Thymus (tissue), 11 donors: ENCODE measurements at regions not wholly inside any gene's neighbourhood (a gene's known extent, or its start where the extent isn't known, plus 50 kb on each side); places are given as distances from the start of the nearest gene placed in this dataset.

Source experiments
- DNase-seq, 9 donors: peaks; one replicate each; pipeline ENCODE4 v3.0.0-alpha.2; 2013; ENCODE audit warnings: low spot score in 9 of 9, low read depth in 6 of 9, missing footprints in 1 of 9
- H3K27ac ChIP-seq, 2 donors: one replicate each; pipeline ENCODE4 v1.5.1; 2013; ENCODE audit warnings: control low read depth in 1 of 2, low read depth in 1 of 2, low read length in 1 of 2, mild to moderate bottlenecking in 1 of 2, moderate library complexity in 1 of 2
- H3K27me3 ChIP-seq, 2 donors: one replicate each; pipeline ENCODE4 v1.5.1; 2013; ENCODE audit warnings: low read length in 1 of 2; ENCODE audit not compliant: control insufficient read depth in 2 of 2, insufficient read depth in 1 of 2
- H3K36me3 ChIP-seq, 2 donors: one replicate each; pipeline ENCODE4 v1.5.1; 2013; ENCODE audit warnings: low read length in 1 of 2, mild to moderate bottlenecking in 1 of 2, moderate library complexity in 1 of 2; ENCODE audit not compliant: control insufficient read depth in 2 of 2, insufficient read depth in 2 of 2
- H3K4me1 ChIP-seq, 2 donors: one replicate each; pipeline ENCODE4 v1.5.1; 2013; ENCODE audit warnings: low read length in 2 of 2; ENCODE audit not compliant: control insufficient read depth in 2 of 2, insufficient read depth in 2 of 2
- H3K4me3 ChIP-seq, 2 donors: one replicate each; pipeline ENCODE4 v1.5.1; 2013; ENCODE audit warnings: low read length in 2 of 2, control low read depth in 1 of 2, mild to moderate bottlenecking in 1 of 2
- H3K9me3 ChIP-seq, 2 donors: one replicate each; pipeline ENCODE4 v1.5.1; 2013; ENCODE audit warnings: low read length in 1 of 2, mild to moderate bottlenecking in 1 of 2; ENCODE audit not compliant: control insufficient read depth in 2 of 2, insufficient read depth in 1 of 2
- WGBS: extraction: QIAGEN DNeasy Blood & Tissue Kit; methylation state at CpG from one replicate; pipeline ENCODE4 v1.1.7; 2013; 5-methylcytosine and 5-hydroxymethylcytosine counted together
- donor health status: healthy.

DNA sequence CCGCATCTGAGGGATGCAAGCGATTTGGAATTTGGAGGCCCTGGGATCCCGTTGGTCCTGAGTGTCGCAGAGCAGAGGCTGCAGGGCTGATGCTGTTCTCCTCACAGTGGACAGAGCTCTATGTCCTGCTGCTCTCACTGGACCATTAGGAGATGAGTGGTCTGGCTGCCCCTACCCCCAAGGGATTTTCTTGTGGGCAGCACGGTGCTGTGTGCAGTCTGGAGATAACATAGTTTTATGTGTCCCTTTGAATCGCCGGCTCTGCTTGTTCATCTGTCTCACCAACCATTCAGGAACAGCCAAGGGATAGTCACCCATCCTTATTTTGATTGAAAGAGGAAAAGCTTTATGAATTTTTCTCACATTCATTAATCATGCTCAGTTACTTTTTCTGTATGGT lies 49.9 kb downstream of the CHRM3 start:
- H3K27ac ChIP-seq = no peak overlapping the region
- WGBS = 97% methylated on average over 7 of the region's 7 CpGs

GRCh38 chr1:239437822-239438221 lies 51.5 kb downstream of the CHRM3 start:
- Histone ChIP-seq H3K4me3 (no peak overlapping the region), H3K9me3 (peaks cover 0 to 3% of the 10 kb centered on the region in 2 donors), H3K4me1 (no peaks in the 10 kb centered on the region), H3K27me3 (no peaks in the 10 kb centered on the region), H3K27ac (no peak overlapping the region), H3K36me3 (no peaks in the 10 kb centered on the region)
- DNase-seq = no peak

More for the DNA sequence above, 49.9 kb downstream of the CHRM3 start:
- H3K4me1 ChIP-seq = no peaks in the 10 kb centered on the region
- H3K4me3 ChIP-seq = no peak overlapping the region
- H3K9me3 ChIP-seq = no peaks in the 10 kb centered on the region
- no peaks in the 10 kb centered on the region for H3K36me3 ChIP-seq
- H3K27me3 ChIP-seq = no peaks in the 10 kb centered on the region
- no peak for DNase-seq

DNA sequence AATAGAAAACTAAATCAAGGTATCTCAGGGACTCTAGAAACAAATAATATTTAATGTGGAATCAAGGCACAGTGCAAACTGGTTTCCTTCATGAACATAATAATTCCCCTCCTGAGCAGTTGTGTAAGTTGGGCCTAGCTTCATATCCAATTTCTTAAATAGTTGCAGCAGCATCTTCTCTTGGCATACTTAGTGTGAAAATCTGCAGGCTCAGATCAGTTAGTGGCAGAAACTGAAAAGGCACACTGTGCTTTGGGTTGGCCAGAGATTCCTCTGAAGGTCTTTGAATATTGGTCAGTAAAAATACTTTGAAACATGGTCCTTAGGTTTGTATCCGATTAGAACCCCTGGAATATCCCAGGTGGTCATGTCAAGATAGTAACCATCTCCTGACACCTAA lies 52.5 kb downstream of the CHRM3 start:
- DNase-seq = no peak
- H3K9me3 ChIP-seq = peaks cover 0 to 3% of the 10 kb centered on the region in 2 donors
- 93% methylated on average over 1 of the region's 1 CpG for WGBS
- no peak overlapping the region for H3K27ac ChIP-seq
- no peaks in the 10 kb centered on the region for H3K27me3 ChIP-seq
- no peaks in the 10 kb centered on the region for H3K4me1 ChIP-seq
- H3K4me3 ChIP-seq = no peak overlapping the region
- no peaks in the 10 kb centered on the region for H3K36me3 ChIP-seq

DNA sequence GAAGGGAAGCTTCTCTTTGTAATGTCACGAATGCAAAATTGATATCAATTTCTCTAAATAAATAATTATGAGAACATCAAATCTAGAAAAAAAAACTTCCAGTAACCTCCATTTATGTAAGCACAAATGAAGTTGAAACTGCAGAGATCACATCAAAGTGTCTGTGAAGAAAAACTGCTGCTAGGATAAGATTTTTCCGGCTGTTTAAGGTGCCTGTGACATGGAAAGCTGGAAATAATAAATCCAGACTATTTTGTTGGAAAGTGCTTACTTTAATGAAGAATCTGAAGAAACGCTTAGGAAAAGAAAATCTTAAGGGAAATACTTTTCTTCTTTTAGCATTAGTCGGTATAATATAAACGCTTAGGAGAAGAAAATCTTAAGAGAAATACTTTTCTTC lies 57.0 kb downstream of the CHRM3 start:
- WGBS = 96% methylated on average over 5 of the region's 5 CpGs
- H3K27ac ChIP-seq = no peak overlapping the region
- H3K4me1 ChIP-seq = no peaks in the 10 kb centered on the region
- no peak for DNase-seq
- no peak overlapping the region for H3K4me3 ChIP-seq
- no peaks in the 10 kb centered on the region for H3K36me3 ChIP-seq
- peaks cover 0 to 3% of the 10 kb centered on the region in 2 donors for H3K9me3 ChIP-seq
- no peaks in the 10 kb centered on the region for H3K27me3 ChIP-seq

DNA sequence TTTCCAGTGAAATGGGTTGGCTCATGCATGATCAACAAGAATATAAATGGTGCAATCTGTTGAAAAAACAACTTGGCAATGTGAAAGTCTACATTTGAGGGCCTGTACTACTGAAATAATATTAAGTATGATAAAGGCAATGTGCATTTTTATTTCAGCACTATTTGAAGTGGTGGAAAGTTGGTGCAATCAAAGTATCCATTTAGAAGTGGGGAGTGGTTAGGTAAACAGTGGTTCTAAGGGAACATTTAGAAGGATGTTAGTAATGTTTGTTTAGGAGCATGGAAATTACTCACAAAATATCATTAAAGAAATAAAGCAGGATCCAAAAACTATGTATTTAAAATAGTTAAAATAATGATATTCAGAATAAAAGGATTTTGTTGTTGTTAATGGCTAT lies 60.2 kb downstream of the CHRM3 start:
- Histone ChIP-seq H3K27ac (no peak overlapping the region), H3K4me3 (no peak overlapping the region), H3K36me3 (no peaks in the 10 kb centered on the region), H3K4me1 (no peaks in the 10 kb centered on the region), H3K9me3 (peaks cover 0 to 3% of the 10 kb centered on the region in 2 donors), H3K27me3 (no peaks in the 10 kb centered on the region)
- no peak for DNase-seq

DNA sequence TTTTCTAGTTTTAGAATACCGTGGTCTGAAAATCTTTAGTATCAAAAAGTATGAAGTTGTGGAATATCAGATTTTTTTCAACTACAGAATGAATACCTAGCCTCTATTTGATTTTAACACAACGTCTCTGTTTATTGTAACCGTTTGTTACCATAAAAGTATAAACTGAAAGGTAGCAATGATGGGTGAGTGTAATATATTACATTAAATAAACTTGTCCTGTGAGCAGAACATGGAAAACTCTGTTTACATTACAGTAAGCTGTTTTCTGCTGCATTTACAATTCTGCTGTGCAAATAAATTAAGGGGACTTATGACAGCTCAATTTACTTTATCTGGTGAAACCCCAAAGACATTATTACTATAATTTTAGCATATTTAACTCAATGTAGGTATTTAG lies 62.5 kb downstream of the CHRM3 start:
- Histone ChIP-seq H3K36me3 (no peaks in the 10 kb centered on the region), H3K27me3 (no peaks in the 10 kb centered on the region), H3K4me1 (no peaks in the 10 kb centered on the region), H3K4me3 (no peak overlapping the region), H3K27ac (no peak overlapping the region), H3K9me3 (no peaks in the 10 kb centered on the region)
- no peak for DNase-seq
- WGBS = 95% methylated on average over 3 of the region's 3 CpGs

DNA sequence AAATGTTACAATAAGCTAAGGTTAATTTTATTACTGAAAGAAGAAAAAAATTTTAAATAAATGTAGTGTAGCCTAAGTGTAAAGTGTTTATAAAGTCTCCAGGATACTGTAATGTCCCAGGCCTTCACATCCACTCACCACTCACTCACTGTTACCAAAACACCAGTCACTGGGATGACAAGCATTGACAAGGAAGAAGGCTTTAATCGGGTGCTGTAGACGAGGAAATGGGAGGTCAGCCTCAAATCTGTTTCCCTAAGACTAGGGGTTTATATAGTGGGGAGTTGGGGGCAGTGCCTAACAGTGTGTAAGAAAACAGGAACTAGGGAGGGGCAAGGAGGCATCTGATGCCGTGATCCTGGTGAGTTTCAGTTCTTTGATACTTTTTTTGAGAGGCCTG lies 69.4 kb downstream of the CHRM3 start:
- Histone ChIP-seq H3K27ac (no peak overlapping the region), H3K27me3 (no peaks in the 10 kb centered on the region), H3K9me3 (peaks cover 0 to 4% of the 10 kb centered on the region in 2 donors), H3K4me3 (no peak overlapping the region), H3K4me1 (no peaks in the 10 kb centered on the region), H3K36me3 (no peaks in the 10 kb centered on the region)
- WGBS = 95% methylated on average over 3 of the region's 3 CpGs
- no peak for DNase-seq

DNA sequence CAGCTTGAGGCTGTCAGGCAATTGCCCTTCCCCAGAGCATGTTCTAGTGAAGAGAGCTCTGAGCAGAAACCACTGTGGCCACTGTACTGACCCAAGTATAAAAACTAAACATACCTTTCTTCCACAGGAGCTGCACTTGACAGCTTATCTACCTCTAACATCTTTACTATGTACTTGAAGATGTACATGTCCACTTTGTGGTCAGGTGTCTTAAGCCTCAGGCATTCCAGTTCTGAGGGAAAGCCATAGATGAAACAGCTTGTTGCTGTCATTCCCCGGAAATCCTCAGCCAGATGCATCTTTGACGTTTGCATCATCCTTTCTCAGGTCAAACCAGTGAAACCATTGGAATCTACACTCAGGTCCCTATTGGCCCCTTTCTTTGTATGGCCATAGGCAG lies 70.4 kb downstream of the CHRM3 start:
- no peak overlapping the region for H3K27ac ChIP-seq
- peaks cover 0 to 4% of the 10 kb centered on the region in 2 donors for H3K9me3 ChIP-seq
- no peak for DNase-seq
- 93% methylated on average over 2 of the region's 2 CpGs for WGBS
- no peak overlapping the region for H3K4me3 ChIP-seq
- no peaks in the 10 kb centered on the region for H3K27me3 ChIP-seq
- H3K36me3 ChIP-seq = no peaks in the 10 kb centered on the region
- no peaks in the 10 kb centered on the region for H3K4me1 ChIP-seq

GRCh38 chr1:239457491-239458143 lies 71.2 kb downstream of the CHRM3 start:
- Histone ChIP-seq H3K36me3 (no peaks in the 10 kb centered on the region), H3K4me1 (no peaks in the 10 kb centered on the region), H3K27ac (no peak overlapping the region), H3K27me3 (no peaks in the 10 kb centered on the region), H3K9me3 (peaks cover 0 to 4% of the 10 kb centered on the region in 2 donors), H3K4me3 (no peak overlapping the region)
- no peak for DNase-seq
- 20% methylated on average over 4 of the region's 4 CpGs for whole genome bisulfite sequencing

DNA sequence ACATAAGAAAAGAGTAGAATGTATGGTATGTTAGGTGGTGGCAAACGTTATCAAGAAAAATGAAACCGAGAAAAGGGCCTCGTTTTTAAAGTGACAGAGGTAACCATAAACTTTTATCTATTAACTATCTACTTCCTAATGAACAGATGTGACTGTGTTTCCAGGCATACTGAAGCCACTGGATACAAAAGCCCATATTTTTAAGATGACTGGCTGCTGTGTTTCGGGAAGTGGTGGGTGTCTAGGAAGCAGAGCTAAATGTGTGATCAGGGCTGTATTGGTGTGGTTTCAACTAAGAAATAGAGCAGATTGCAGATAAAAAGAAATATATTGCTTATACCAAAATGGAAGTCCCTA lies 71.8 kb downstream of the CHRM3 start:
- H3K9me3 ChIP-seq = peaks cover 0 to 4% of the 10 kb centered on the region in 2 donors
- WGBS = 10% methylated on average over 4 of the region's 4 CpGs
- H3K4me3 ChIP-seq = no peak overlapping the region
- H3K4me1 ChIP-seq = no peaks in the 10 kb centered on the region
- no peaks in the 10 kb centered on the region for H3K27me3 ChIP-seq
- no peak overlapping the region for H3K27ac ChIP-seq
- H3K36me3 ChIP-seq = no peaks in the 10 kb centered on the region
- DNase-seq = no peak
